Neural progenitor cell (in vitro differentiated cells): ENCODE measurements at regions not wholly inside any gene's neighbourhood (a gene's known extent, or its start where the extent isn't known, plus 50 kb on each side); places are given as distances from the start of the nearest gene placed in this dataset.

Experiments used
- DNase-seq: peaks from one replicate; pipeline ENCODE4 v3.0.0-alpha.2; 2016; ENCODE audit warnings: low spot score
- H2AFZ ChIP-seq: fragments of 200-600 bp; sonication (generic); replicated peaks from 2 replicates; pipeline ENCODE4 v1.6.1; 2016; ENCODE audit warnings: antibody characterized with exemption
- H3F3A ChIP-seq: fragments of 200-600 bp; sonication (generic); 2 replicates; pipeline ENCODE4 v1.6.1; 2016; ENCODE audit warnings: antibody characterized with exemption, low read depth
- H3K27ac ChIP-seq: fragments of 200-600 bp; sonication (generic); 2 replicates; pipeline ENCODE4 v1.5.1; 2016; ENCODE audit warnings: mild to moderate bottlenecking
- H3K27me3 ChIP-seq: fragments of 200-600 bp; sonication (generic); 2 replicates; pipeline ENCODE4 v1.6.1; 2016; ENCODE audit warnings: mild to moderate bottlenecking, moderate library complexity
- H3K36me3 ChIP-seq: fragments of 200-600 bp; sonication (generic); 2 replicates; pipeline ENCODE4 v1.5.1; 2016
- H3K4me1 ChIP-seq: fragments of 200-600 bp; sonication (generic); 2 replicates; pipeline ENCODE4 v1.6.1; 2016; ENCODE audit warnings: mixed run types
- H3K4me2 ChIP-seq: fragments of 200-600 bp; sonication (generic); 2 replicates; pipeline ENCODE4 v1.6.1; 2016
- H3K4me3 ChIP-seq: fragments of 200-600 bp; sonication (generic); 2 replicates; pipeline ENCODE4 v1.5.1; 2016
- H3K79me2 ChIP-seq: fragments of 200-600 bp; sonication (generic); 2 replicates; pipeline ENCODE4 v1.6.1; 2016; ENCODE audit warnings: low read depth
- H3K9ac ChIP-seq: fragments of 200-600 bp; sonication (generic); 2 replicates; pipeline ENCODE4 v1.6.1; 2016
- H3K9me3 ChIP-seq: fragments of 200-600 bp; sonication (generic); 2 replicates; pipeline ENCODE4 v1.5.1; 2016; ENCODE audit warnings: low read depth
- H4K20me1 ChIP-seq: fragments of 200-600 bp; sonication (generic); 2 replicates; pipeline ENCODE4 v1.6.1; 2016; ENCODE audit warnings: low read depth
- H3K27ac Mint-ChIP-seq: 3 replicates; pipeline ENCODE4 v1.8.0; 2021; ENCODE audit warnings: mixed read lengths
- H3K27me3 Mint-ChIP-seq: 2 replicates; pipeline ENCODE4 v1.8.0; 2022; ENCODE audit warnings: low read depth, mild to moderate bottlenecking, inconsistent platforms, moderate library complexity, mixed read lengths; ENCODE audit not compliant: insufficient read depth
- H3K36me3 Mint-ChIP-seq: 3 replicates; pipeline ENCODE4 v1.8.0; 2021; ENCODE audit warnings: mixed read lengths
- H3K4me1 Mint-ChIP-seq: 3 replicates; pipeline ENCODE4 v1.8.0; 2021; ENCODE audit warnings: mixed read lengths
- H3K4me3 Mint-ChIP-seq: 3 replicates; pipeline ENCODE4 v1.8.0; 2021; ENCODE audit warnings: mild to moderate bottlenecking, moderate library complexity, mixed read lengths
- H3K9me3 Mint-ChIP-seq: 3 replicates; pipeline ENCODE4 v1.8.0; 2020; ENCODE audit warnings: mixed read lengths
- EZH2 ChIP-seq: fragments of 200-600 bp; sonication (generic); IDR thresholded peaks from 2 replicates; pipeline ENCODE4 v1.6.1; 2017; ENCODE audit warnings: antibody characterized with exemption, mild to moderate bottlenecking, moderate library complexity
- EZH2phosphoT487 ChIP-seq: fragments of 200-600 bp; sonication (generic); IDR thresholded peaks from 2 replicates; pipeline ENCODE4 v1.6.1; 2017; ENCODE audit warnings: antibody characterized with exemption
- TF ChIP-seq, protein P1 (sequence below): fragments of 200-600 bp; sonication (generic); IDR thresholded peaks from 2 replicates; pipeline ENCODE4 v1.5.1; 2017; ENCODE audit warnings: antibody characterized with exemption, mild to moderate bottlenecking

DNA sequence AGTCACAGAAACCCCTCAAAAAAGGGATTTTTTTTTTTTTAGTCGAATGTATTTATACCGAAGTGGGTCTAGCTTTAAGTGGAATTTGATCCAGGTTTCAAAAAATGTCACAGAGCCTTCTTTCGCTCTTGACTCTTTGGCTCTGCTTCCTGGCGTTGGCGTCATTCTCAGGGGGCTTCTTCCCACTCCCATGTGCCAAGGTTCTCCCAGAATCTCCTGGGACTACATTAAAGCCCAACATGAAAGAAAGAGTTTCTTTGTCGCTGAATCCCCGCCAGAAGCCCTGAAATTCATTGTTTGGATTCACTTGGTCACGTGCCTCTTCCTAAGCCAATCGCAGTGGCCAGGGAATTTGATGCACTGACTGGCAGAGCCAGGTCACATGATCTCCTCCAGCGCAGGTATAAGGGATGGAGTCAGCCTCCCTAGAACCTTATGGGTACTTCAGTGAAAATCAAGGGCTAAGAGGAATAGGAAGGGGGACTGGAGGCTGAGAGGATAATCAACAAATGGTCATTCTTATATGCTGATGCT, 101.2 kb downstream of the RPS24 start:
- H3K9me3 Mint-ChIP-seq = no peaks in the 10 kb centered on the region
- Histone ChIP-seq H3K36me3 (no peaks in the 10 kb centered on the region), H3K4me3 (no peak overlapping the region), H3K27ac (no peak overlapping the region), H3K4me1 (peaks cover 8% of the 10 kb centered on the region), H4K20me1 (no peaks in the 10 kb centered on the region), H3K27me3 (no peaks in the 10 kb centered on the region), H3K79me2 (no peaks in the 10 kb centered on the region), H3K9ac (no peak overlapping the region), H3K9me3 (no peaks in the 10 kb centered on the region), H3K4me2 (no peak overlapping the region), H2AFZ (peak overlapping the region; percentile 45), H3F3A (no peaks in the 10 kb centered on the region)
- H3K27me3 Mint-ChIP-seq = peaks cover 10% of the 10 kb centered on the region
- H3K4me1 Mint-ChIP-seq = peaks cover 20% of the 10 kb centered on the region
- TF ChIP-seq EZH2phosphoT487 (no peak), EZH2 (no peak)
- TF ChIP-seq, protein P1, sequence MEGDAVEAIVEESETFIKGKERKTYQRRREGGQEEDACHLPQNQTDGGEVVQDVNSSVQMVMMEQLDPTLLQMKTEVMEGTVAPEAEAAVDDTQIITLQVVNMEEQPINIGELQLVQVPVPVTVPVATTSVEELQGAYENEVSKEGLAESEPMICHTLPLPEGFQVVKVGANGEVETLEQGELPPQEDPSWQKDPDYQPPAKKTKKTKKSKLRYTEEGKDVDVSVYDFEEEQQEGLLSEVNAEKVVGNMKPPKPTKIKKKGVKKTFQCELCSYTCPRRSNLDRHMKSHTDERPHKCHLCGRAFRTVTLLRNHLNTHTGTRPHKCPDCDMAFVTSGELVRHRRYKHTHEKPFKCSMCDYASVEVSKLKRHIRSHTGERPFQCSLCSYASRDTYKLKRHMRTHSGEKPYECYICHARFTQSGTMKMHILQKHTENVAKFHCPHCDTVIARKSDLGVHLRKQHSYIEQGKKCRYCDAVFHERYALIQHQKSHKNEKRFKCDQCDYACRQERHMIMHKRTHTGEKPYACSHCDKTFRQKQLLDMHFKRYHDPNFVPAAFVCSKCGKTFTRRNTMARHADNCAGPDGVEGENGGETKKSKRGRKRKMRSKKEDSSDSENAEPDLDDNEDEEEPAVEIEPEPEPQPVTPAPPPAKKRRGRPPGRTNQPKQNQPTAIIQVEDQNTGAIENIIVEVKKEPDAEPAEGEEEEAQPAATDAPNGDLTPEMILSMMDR = no peak
- no peak overlapping the region for H3K27ac Mint-ChIP-seq
- no peak overlapping the region for H3K4me3 Mint-ChIP-seq
- DNase-seq = no peak
- H3K36me3 Mint-ChIP-seq = no peaks in the 10 kb centered on the region

DNA sequence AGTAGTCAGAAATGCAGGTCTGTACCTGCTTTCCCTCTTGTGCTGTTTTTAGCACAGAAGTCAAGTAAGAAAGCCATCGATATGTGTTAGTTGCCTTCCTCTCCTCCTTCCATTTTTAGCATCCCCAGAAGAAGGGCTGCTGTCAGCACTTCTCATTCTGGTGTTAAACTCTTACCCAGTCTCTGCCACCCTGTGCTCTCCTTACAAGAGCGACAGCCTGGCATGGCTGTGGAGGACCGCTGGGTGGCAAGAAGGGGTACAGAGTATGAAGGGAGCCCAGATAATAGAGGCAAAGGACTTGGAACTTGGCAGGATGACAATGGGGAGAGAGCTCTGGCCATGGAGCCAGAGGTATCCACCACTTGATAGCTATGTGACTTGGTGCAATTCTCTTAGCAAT, 103.5 kb downstream of the RPS24 start:
- peaks cover 24% of the 10 kb centered on the region for H3K4me1 Mint-ChIP-seq
- H3K79me2 ChIP-seq = no peaks in the 10 kb centered on the region
- no peaks in the 10 kb centered on the region for H3K9me3 ChIP-seq
- H3K27me3 Mint-ChIP-seq = peaks cover 13% of the 10 kb centered on the region
- H3K36me3 Mint-ChIP-seq = no peaks in the 10 kb centered on the region
- H3K36me3 ChIP-seq = no peaks in the 10 kb centered on the region
- no peaks in the 10 kb centered on the region for H3K27me3 ChIP-seq
- TF ChIP-seq, protein P1 = no peak
- no peak for TF ChIP-seq EZH2phosphoT487
- TF ChIP-seq EZH2 = no peak
- no peak overlapping the region for H3K4me3 Mint-ChIP-seq
- peaks cover 10% of the 10 kb centered on the region for H3K4me1 ChIP-seq
- no peak for DNase-seq
- H3K27ac ChIP-seq = no peak overlapping the region
- H3K9me3 Mint-ChIP-seq = peaks cover 4% of the 10 kb centered on the region
- no peak overlapping the region for H3K4me2 ChIP-seq
- H3F3A ChIP-seq = no peaks in the 10 kb centered on the region
- H3K4me3 ChIP-seq = no peak overlapping the region
- H3K27ac Mint-ChIP-seq = no peak overlapping the region
- H4K20me1 ChIP-seq = no peaks in the 10 kb centered on the region
- H2AFZ ChIP-seq = no peak overlapping the region
- no peak overlapping the region for H3K9ac ChIP-seq

DNA sequence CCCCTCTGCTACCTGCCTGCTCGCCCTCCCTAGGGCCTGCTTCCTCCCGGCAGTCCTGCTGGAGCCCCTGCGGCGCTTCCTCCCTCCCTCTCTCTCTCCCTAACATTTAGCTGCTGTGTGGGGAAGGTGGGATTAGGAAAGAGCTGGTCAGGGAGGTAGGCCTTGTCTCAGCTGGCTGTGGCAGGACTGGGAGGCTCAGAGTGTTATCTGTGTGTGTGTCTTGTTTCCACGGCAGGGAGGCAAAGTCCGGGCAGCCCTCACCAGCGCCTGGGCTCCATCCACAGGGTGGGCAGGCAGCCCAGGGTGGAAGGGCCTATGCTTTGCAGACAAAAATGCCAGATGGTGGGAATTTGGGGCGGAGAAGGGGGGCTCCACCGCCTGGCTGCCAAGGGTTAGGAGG, 105.7 kb downstream of the RPS24 start:
- no peak overlapping the region for H3K4me3 Mint-ChIP-seq
- TF ChIP-seq EZH2phosphoT487 (no peak), EZH2 (no peak)
- TF ChIP-seq, protein P1 = no peak
- Histone ChIP-seq H3K4me2 (peak overlapping the region; percentile 18), H3K79me2 (no peaks in the 10 kb centered on the region), H2AFZ (peak overlapping the region; percentile 81), H4K20me1 (no peaks in the 10 kb centered on the region), H3K4me1 (peaks cover 10% of the 10 kb centered on the region), H3K4me3 (no peak overlapping the region), H3K9me3 (no peaks in the 10 kb centered on the region), H3K27me3 (no peaks in the 10 kb centered on the region), H3K27ac (no peak overlapping the region), H3K36me3 (no peaks in the 10 kb centered on the region), H3K9ac (no peak overlapping the region), H3F3A (no peaks in the 10 kb centered on the region)
- H3K27me3 Mint-ChIP-seq = peaks cover 16% of the 10 kb centered on the region
- peak; percentile 61 for DNase-seq
- peaks cover 6% of the 10 kb centered on the region for H3K9me3 Mint-ChIP-seq
- no peaks in the 10 kb centered on the region for H3K36me3 Mint-ChIP-seq
- peaks cover 24% of the 10 kb centered on the region for H3K4me1 Mint-ChIP-seq
- peak overlapping the region; percentile 88 for H3K27ac Mint-ChIP-seq
